GM13976 (cell line): ENCODE measurements at regions not wholly inside any gene's neighbourhood (a gene's known extent, or its start where the extent isn't known, plus 50 kb on each side); places are given as distances from the start of the nearest gene placed in this dataset.

Experiments
- DNase-seq: peaks from one replicate; pipeline ENCODE4 v3.0.0; 2012; ENCODE audit warnings: low spot score
- in situ Hi-C: fragments of 300-500 bp; cut with MboI; formaldehyde crosslinking; loops from one replicate; pipeline ENCODE4 v1.12.0; 2022; ENCODE audit warnings: low sequenced_read_pairs, mixed read lengths, inconsistent platforms; ENCODE audit not compliant: unreplicated experiment
- TF ChIP-seq, protein P1 (sequence below): IDR thresholded peaks from 2 replicates; pipeline ENCODE4 v1.5.1; 2012; ENCODE audit warnings: borderline replicate concordance, mild to moderate bottlenecking; ENCODE audit not compliant: insufficient read depth; ENCODE audit errors: extremely low read depth, missing control alignments, control extremely low read depth

- no peak for DNase-seq
- in situ Hi-C loops, result loop anchor here (25.0 kb wide), 1 partner anchor 462 kb away; the partner anchor contains the start of gene PHKG1
- TF ChIP-seq, protein P1, sequence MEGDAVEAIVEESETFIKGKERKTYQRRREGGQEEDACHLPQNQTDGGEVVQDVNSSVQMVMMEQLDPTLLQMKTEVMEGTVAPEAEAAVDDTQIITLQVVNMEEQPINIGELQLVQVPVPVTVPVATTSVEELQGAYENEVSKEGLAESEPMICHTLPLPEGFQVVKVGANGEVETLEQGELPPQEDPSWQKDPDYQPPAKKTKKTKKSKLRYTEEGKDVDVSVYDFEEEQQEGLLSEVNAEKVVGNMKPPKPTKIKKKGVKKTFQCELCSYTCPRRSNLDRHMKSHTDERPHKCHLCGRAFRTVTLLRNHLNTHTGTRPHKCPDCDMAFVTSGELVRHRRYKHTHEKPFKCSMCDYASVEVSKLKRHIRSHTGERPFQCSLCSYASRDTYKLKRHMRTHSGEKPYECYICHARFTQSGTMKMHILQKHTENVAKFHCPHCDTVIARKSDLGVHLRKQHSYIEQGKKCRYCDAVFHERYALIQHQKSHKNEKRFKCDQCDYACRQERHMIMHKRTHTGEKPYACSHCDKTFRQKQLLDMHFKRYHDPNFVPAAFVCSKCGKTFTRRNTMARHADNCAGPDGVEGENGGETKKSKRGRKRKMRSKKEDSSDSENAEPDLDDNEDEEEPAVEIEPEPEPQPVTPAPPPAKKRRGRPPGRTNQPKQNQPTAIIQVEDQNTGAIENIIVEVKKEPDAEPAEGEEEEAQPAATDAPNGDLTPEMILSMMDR, result no peak
These were observed 52.5 kb upstream of the VOPP1 start for GRCh38 chr7:55624813-55625212.

DNA sequence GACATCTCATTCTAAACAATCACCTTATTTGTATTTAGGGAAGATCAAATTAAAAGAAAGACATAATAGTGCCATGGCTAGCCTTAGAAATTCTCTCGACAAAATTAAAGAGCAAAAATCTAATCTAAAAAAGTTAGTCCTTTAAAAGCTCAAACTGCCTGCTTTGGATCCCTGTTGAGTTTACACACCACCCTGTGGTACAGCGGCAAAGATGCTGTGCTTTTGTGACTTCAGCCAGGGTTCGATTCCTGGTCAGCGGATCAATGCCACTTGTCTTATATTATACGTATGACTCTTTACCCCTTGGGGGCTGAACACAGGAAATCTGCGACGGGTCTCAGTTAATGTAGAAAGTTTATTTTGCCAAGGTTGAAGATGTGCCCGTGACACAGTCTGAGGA, 51.3 kb upstream of the VOPP1 start:
- in situ Hi-C loops, result no loop called here
- no peak for DNase-seq
- TF ChIP-seq, protein P1, result no peak

GRCh38 chr7:55622241-55622640, 49.9 kb upstream of the VOPP1 start:
- in situ Hi-C loops, result no loop called here
- TF ChIP-seq, protein P1, result no peak
- no peak for DNase-seq
